HG03342 (cell line): ENCODE measurements at regions not wholly inside any gene's neighbourhood (a gene's known extent, or its start where the extent isn't known, plus 50 kb on each side); places are given as distances from the start of the nearest gene placed in this dataset.
"Not testable (repeated sequence)": the region's sequence is repeated elsewhere in the genome, so short reads cannot be mapped to it uniquely, and the experiment has no call there.

Source experiments
- ATAC-seq: cut with Tn5 transposase; IDR thresholded peaks from one replicate; pipeline ENCODE4 v1.9.1; 2021; ENCODE audit warnings: mild to moderate bottlenecking, moderate library complexity; ENCODE audit not compliant: unreplicated experiment

- peak; percentile 75 for ATAC-seq
Observed at GRCh38 chr17:30731210-30732132, 93.0 kb downstream of the CRLF3 start.

GRCh38 chr17:30730837-30731209, 93.7 kb downstream of the CRLF3 start:
- not testable (repeated sequence) for ATAC-seq

GRCh38 chr17:30730171-30730836, 94.2 kb downstream of the CRLF3 start:
- not testable (repeated sequence) for ATAC-seq

GRCh38 chr17:30729471-30730170, 94.9 kb downstream of the CRLF3 start:
- ATAC-seq: not testable (repeated sequence)

GRCh38 chr17:30727517-30727916, 97.0 kb downstream of the CRLF3 start:
- not testable (repeated sequence) for ATAC-seq

- ATAC-seq: not testable (repeated sequence)
Observed at GRCh38 chr17:30726734-30727133, 97.8 kb downstream of the CRLF3 start.

- ATAC-seq: not testable (repeated sequence)
Observed at GRCh38 chr17:30726310-30726709, 98.2 kb downstream of the CRLF3 start.

GRCh38 chr17:30724034-30724650, 100.3 kb downstream of the CRLF3 start:
- not testable (repeated sequence) for ATAC-seq

- not testable (repeated sequence) for ATAC-seq
Observed at GRCh38 chr17:30722114-30722780, 102.2 kb downstream of the CRLF3 start.

- ATAC-seq: not testable (repeated sequence)
Observed at GRCh38 chr17:30720971-30721370, 103.5 kb downstream of the CRLF3 start.

GRCh38 chr17:30720013-30720471, 104.5 kb downstream of the CRLF3 start:
- no peak for ATAC-seq

GRCh38 chr17:30719131-30719973, 105.1 kb downstream of the CRLF3 start:
- not testable (repeated sequence) for ATAC-seq

GRCh38 chr17:30718691-30719090, 105.8 kb downstream of the CRLF3 start:
- not testable (repeated sequence) for ATAC-seq

- not testable (repeated sequence) for ATAC-seq
Observed at GRCh38 chr17:30718099-30718447, 106.4 kb downstream of the CRLF3 start.

- no peak for ATAC-seq
Observed at GRCh38 chr17:30717291-30718098, 107.0 kb downstream of the CRLF3 start.

GRCh38 chr17:30716461-30717290, 107.8 kb downstream of the CRLF3 start:
- ATAC-seq: no peak

- ATAC-seq: peak; percentile 63
Observed at GRCh38 chr17:30714825-30715622, 109.5 kb downstream of the CRLF3 start.
